22Rv1 (cell line): ENCODE measurements at regions not wholly inside any gene's neighbourhood (a gene's known extent, or its start where the extent isn't known, plus 50 kb on each side); places are given as distances from the start of the nearest gene placed in this dataset.

Source experiments
- ZFX ChIP-seq: fragments of 450-650 bp; IDR thresholded peaks from 2 replicates; pipeline ENCODE4 v1.6.1; 2017; ENCODE audit warnings: antibody characterized with exemption, borderline replicate concordance
- TF ChIP-seq, protein P1 (sequence below): fragments of 450-650 bp; IDR thresholded peaks from 2 replicates; pipeline ENCODE4 v1.5.1; 2017; ENCODE audit warnings: mild to moderate bottlenecking

GRCh38 chr21:43274022-43274945 is 105.5 kb downstream of the CRYAA start:
- TF ChIP-seq, protein P1, sequence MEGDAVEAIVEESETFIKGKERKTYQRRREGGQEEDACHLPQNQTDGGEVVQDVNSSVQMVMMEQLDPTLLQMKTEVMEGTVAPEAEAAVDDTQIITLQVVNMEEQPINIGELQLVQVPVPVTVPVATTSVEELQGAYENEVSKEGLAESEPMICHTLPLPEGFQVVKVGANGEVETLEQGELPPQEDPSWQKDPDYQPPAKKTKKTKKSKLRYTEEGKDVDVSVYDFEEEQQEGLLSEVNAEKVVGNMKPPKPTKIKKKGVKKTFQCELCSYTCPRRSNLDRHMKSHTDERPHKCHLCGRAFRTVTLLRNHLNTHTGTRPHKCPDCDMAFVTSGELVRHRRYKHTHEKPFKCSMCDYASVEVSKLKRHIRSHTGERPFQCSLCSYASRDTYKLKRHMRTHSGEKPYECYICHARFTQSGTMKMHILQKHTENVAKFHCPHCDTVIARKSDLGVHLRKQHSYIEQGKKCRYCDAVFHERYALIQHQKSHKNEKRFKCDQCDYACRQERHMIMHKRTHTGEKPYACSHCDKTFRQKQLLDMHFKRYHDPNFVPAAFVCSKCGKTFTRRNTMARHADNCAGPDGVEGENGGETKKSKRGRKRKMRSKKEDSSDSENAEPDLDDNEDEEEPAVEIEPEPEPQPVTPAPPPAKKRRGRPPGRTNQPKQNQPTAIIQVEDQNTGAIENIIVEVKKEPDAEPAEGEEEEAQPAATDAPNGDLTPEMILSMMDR = no peak
- no peak for TF ChIP-seq ZFX
